IPS-15b (cell line): ENCODE measurements at regions not wholly inside any gene's neighbourhood (a gene's known extent, or its start where the extent isn't known, plus 50 kb on each side); places are given as distances from the start of the nearest gene placed in this dataset.

ENCODE experiments used
- H3K27me3 ChIP-seq: one replicate; pipeline ENCODE4 v1.6.1; 2013; ENCODE audit warnings: low read length; ENCODE audit not compliant: control insufficient read depth, insufficient read depth
- H3K36me3 ChIP-seq: one replicate; pipeline ENCODE4 v1.6.1; 2013; ENCODE audit warnings: low read length; ENCODE audit not compliant: control insufficient read depth, insufficient read depth
- H3K4me1 ChIP-seq: one replicate; pipeline ENCODE4 v1.6.1; 2013; ENCODE audit warnings: mild to moderate bottlenecking, low read length; ENCODE audit not compliant: control insufficient read depth, insufficient read depth
- H3K4me3 ChIP-seq: one replicate; pipeline ENCODE4 v1.5.1; 2013; ENCODE audit warnings: low read depth, low read length
- H3K9ac ChIP-seq: one replicate; pipeline ENCODE4 v1.6.1; 2013; ENCODE audit warnings: low read depth, mild to moderate bottlenecking, low read length
- H3K9me3 ChIP-seq: one replicate; pipeline ENCODE4 v1.6.1; 2013; ENCODE audit warnings: mild to moderate bottlenecking, low read length; ENCODE audit not compliant: control insufficient read depth, insufficient read depth

- Histone ChIP-seq H3K9ac (no peak overlapping the region), H3K9me3 (no peaks in the 10 kb centered on the region), H3K4me3 (no peak overlapping the region), H3K27me3 (no peaks in the 10 kb centered on the region), H3K36me3 (no peaks in the 10 kb centered on the region), H3K4me1 (no peaks in the 10 kb centered on the region)
Measured at GRCh38 chrX:124796989-124797388, 450.6 kb downstream of the SH2D1A start.

- H3K27me3 ChIP-seq = no peaks in the 10 kb centered on the region
Measured at GRCh38 chrX:124804962-124805361, 458.6 kb downstream of the SH2D1A start.

GRCh38 chrX:124805486-124805885 is 459.1 kb downstream of the SH2D1A start:
- H3K27me3 ChIP-seq = no peaks in the 10 kb centered on the region
- H3K9me3 ChIP-seq = no peaks in the 10 kb centered on the region

More at GRCh38 chrX:124804962-124805361, 458.6 kb downstream of the SH2D1A start:
- no peak overlapping the region for H3K9ac ChIP-seq
- H3K4me3 ChIP-seq = no peak overlapping the region
- peaks cover 7% of the 10 kb centered on the region for H3K4me1 ChIP-seq
- H3K9me3 ChIP-seq = no peaks in the 10 kb centered on the region
- H3K36me3 ChIP-seq = no peaks in the 10 kb centered on the region

GRCh38 chrX:124814106-124814505 is 467.7 kb downstream of the SH2D1A start:
- Histone ChIP-seq H3K9me3 (no peaks in the 10 kb centered on the region), H3K36me3 (no peaks in the 10 kb centered on the region), H3K4me3 (no peak overlapping the region), H3K4me1 (no peaks in the 10 kb centered on the region), H3K27me3 (no peaks in the 10 kb centered on the region), H3K9ac (no peak overlapping the region)

More at GRCh38 chrX:124805486-124805885, 459.1 kb downstream of the SH2D1A start:
- Histone ChIP-seq H3K4me3 (no peak overlapping the region), H3K4me1 (peaks cover 7% of the 10 kb centered on the region), H3K9ac (no peak overlapping the region), H3K36me3 (no peaks in the 10 kb centered on the region)

GRCh38 chrX:124818033-124818432 is 471.7 kb downstream of the SH2D1A start:
- Histone ChIP-seq H3K9ac (no peak overlapping the region), H3K9me3 (no peaks in the 10 kb centered on the region), H3K27me3 (no peaks in the 10 kb centered on the region), H3K36me3 (no peaks in the 10 kb centered on the region), H3K4me1 (no peaks in the 10 kb centered on the region), H3K4me3 (no peak overlapping the region)

GRCh38 chrX:124818764-124819163 is 472.4 kb downstream of the SH2D1A start:
- no peak overlapping the region for H3K4me3 ChIP-seq
- no peaks in the 10 kb centered on the region for H3K27me3 ChIP-seq
- no peak overlapping the region for H3K9ac ChIP-seq
- no peaks in the 10 kb centered on the region for H3K4me1 ChIP-seq
- H3K9me3 ChIP-seq = no peaks in the 10 kb centered on the region
- no peaks in the 10 kb centered on the region for H3K36me3 ChIP-seq

GRCh38 chrX:124820738-124821137 is 474.4 kb downstream of the SH2D1A start:
- no peak overlapping the region for H3K9ac ChIP-seq
- H3K4me3 ChIP-seq = no peak overlapping the region
- no peaks in the 10 kb centered on the region for H3K36me3 ChIP-seq
- H3K4me1 ChIP-seq = no peaks in the 10 kb centered on the region
- no peaks in the 10 kb centered on the region for H3K9me3 ChIP-seq
- no peaks in the 10 kb centered on the region for H3K27me3 ChIP-seq

- H3K9me3 ChIP-seq = no peaks in the 10 kb centered on the region
- peaks cover 5% of the 10 kb centered on the region for H3K4me1 ChIP-seq
- H3K4me3 ChIP-seq = no peak overlapping the region
- no peak overlapping the region for H3K9ac ChIP-seq
- no peaks in the 10 kb centered on the region for H3K27me3 ChIP-seq
- no peaks in the 10 kb centered on the region for H3K36me3 ChIP-seq
Measured at GRCh38 chrX:124827258-124827845, 481.0 kb downstream of the SH2D1A start.

GRCh38 chrX:124829930-124830329 is 483.6 kb downstream of the SH2D1A start:
- H3K9ac ChIP-seq = no peak overlapping the region
- peaks cover 5% of the 10 kb centered on the region for H3K4me1 ChIP-seq
- no peaks in the 10 kb centered on the region for H3K36me3 ChIP-seq
- H3K4me3 ChIP-seq = no peak overlapping the region
- H3K9me3 ChIP-seq = no peaks in the 10 kb centered on the region
- H3K27me3 ChIP-seq = no peaks in the 10 kb centered on the region

GRCh38 chrX:124836786-124837185 is 482.9 kb upstream of the TEX13C start:
- no peak overlapping the region for H3K4me3 ChIP-seq
- no peak overlapping the region for H3K9ac ChIP-seq
- peaks cover 12% of the 10 kb centered on the region for H3K4me1 ChIP-seq
- H3K27me3 ChIP-seq = no peaks in the 10 kb centered on the region
- no peaks in the 10 kb centered on the region for H3K9me3 ChIP-seq
- H3K36me3 ChIP-seq = no peaks in the 10 kb centered on the region

- Histone ChIP-seq H3K27me3 (no peaks in the 10 kb centered on the region), H3K36me3 (no peaks in the 10 kb centered on the region), H3K9ac (no peak overlapping the region), H3K9me3 (no peaks in the 10 kb centered on the region), H3K4me1 (peaks cover 28% of the 10 kb centered on the region), H3K4me3 (no peak overlapping the region)
Measured at GRCh38 chrX:124842205-124842604, 477.5 kb upstream of the TEX13C start.

GRCh38 chrX:124860736-124861135 is 458.9 kb upstream of the TEX13C start:
- Histone ChIP-seq H3K9ac (no peak overlapping the region), H3K27me3 (no peaks in the 10 kb centered on the region), H3K4me3 (no peak overlapping the region)

More at GRCh38 chrX:124860736-124861135, 458.9 kb upstream of the TEX13C start:
- no peaks in the 10 kb centered on the region for H3K9me3 ChIP-seq
- H3K4me1 ChIP-seq = no peaks in the 10 kb centered on the region
- H3K36me3 ChIP-seq = no peaks in the 10 kb centered on the region
